BLaER1 treated with 17β-estradiol and CSF1 and Interleukin-3, amounts not matched to agents 10 nM and 100 nM (cell line): ENCODE measurements at regions not wholly inside any gene's neighbourhood (a gene's known extent, or its start where the extent isn't known, plus 50 kb on each side); places are given as distances from the start of the nearest gene placed in this dataset.
"Not testable (repeated sequence)": the region's sequence is repeated elsewhere in the genome, so short reads cannot be mapped to it uniquely, and the experiment has no call there.

Experiments
- H3K27ac ChIP-seq, 11 experiments: shearing (Covaris generic); formaldehyde crosslinking; 2 replicates each; pipeline ENCODE4 v1.8.1; 2022
- H3K27me3 ChIP-seq, 11 experiments: shearing (Covaris generic); formaldehyde crosslinking; 2 replicates each; pipeline ENCODE4 v1.8.1; 2022
- H3K36me3 ChIP-seq, 11 experiments: shearing (Covaris generic); formaldehyde crosslinking; 2 replicates each; pipeline ENCODE4 v1.8.1; 2022
- H3K4me1 ChIP-seq, 10 experiments: shearing (Covaris generic); formaldehyde crosslinking; 2 replicates each; pipeline ENCODE4 v1.8.1; 2022
- H3K4me2 ChIP-seq, 11 experiments: shearing (Covaris generic); formaldehyde crosslinking; 2 replicates each; pipeline ENCODE4 v1.8.1; 2022
- H3K4me3 ChIP-seq, 10 experiments: shearing (Covaris generic); formaldehyde crosslinking; 2 replicates each; pipeline ENCODE4 v1.8.1; 2022
- H3K9ac ChIP-seq, 11 experiments: shearing (Covaris generic); formaldehyde crosslinking; 2 replicates each; pipeline ENCODE4 v1.8.1; 2022
- H3K9me3 ChIP-seq, 11 experiments: shearing (Covaris generic); formaldehyde crosslinking; replicated peaks in 1 of 11; 2 replicates each; pipeline ENCODE4 v1.8.1; 2022
- H4K20me1 ChIP-seq, 11 experiments: shearing (Covaris generic); formaldehyde crosslinking; 2 replicates each; pipeline ENCODE4 v1.8.1; 2022
- Cebpa-rat ChIP-seq, 11 experiments: shearing (Covaris generic); IDR thresholded peaks; 2 replicates each; pipeline ENCODE4 v1.8.1; 2022

GRCh38 chr4:103289186-103289585 is 91.0 kb upstream of the CENPE start:
- H3K9ac ChIP-seq = no peak overlapping the region
- no peaks in the 10 kb centered on the region for H4K20me1 ChIP-seq
- no peak for TF ChIP-seq Cebpa-rat (IDR thresholded peaks at IDR 0.05)
- H3K27ac ChIP-seq = no peak overlapping the region
- no peaks in the 10 kb centered on the region for H3K36me3 ChIP-seq
- no peak overlapping the region for H3K4me3 ChIP-seq
- H3K9me3 ChIP-seq = peaks cover 0 to 9% (median 0%) of the 10 kb centered on the region in 11 experiments; a peak in 3 of 22 replicates
- H3K4me2 ChIP-seq = no peak overlapping the region
- H3K4me1 ChIP-seq = no peaks in the 10 kb centered on the region
- H3K27me3 ChIP-seq = no peaks in the 10 kb centered on the region

GRCh38 chr4:103272174-103272573 is 74.0 kb upstream of the CENPE start:
- H3K36me3 ChIP-seq = no peaks in the 10 kb centered on the region
- no peak overlapping the region for H3K9ac ChIP-seq
- H3K4me3 ChIP-seq = no peak overlapping the region
- peaks cover 0 to 10% (median 6%) of the 10 kb centered on the region in 11 experiments; a peak in 8 of 22 replicates for H3K9me3 ChIP-seq
- no peaks in the 10 kb centered on the region for H3K4me1 ChIP-seq
- TF ChIP-seq Cebpa-rat (IDR thresholded peaks at IDR 0.05) = no peak
- H4K20me1 ChIP-seq = no peaks in the 10 kb centered on the region
- H3K27me3 ChIP-seq = no peaks in the 10 kb centered on the region
- no peak overlapping the region for H3K4me2 ChIP-seq
- H3K27ac ChIP-seq = no peak overlapping the region

- Histone ChIP-seq H3K9ac (no peak overlapping the region), H3K36me3 (no peaks in the 10 kb centered on the region), H3K4me3 (no peak overlapping the region), H3K9me3 (peaks cover 0 to 10% (median 6%) of the 10 kb centered on the region in 11 experiments; a peak in 8 of 22 replicates), H4K20me1 (no peaks in the 10 kb centered on the region), H3K27me3 (no peaks in the 10 kb centered on the region), H3K4me2 (no peak overlapping the region), H3K27ac (no peak overlapping the region), H3K4me1 (no peaks in the 10 kb centered on the region)
- TF ChIP-seq Cebpa-rat (IDR thresholded peaks at IDR 0.05) = no peak
Observed at GRCh38 chr4:103268746-103269145, 70.6 kb upstream of the CENPE start.

DNA sequence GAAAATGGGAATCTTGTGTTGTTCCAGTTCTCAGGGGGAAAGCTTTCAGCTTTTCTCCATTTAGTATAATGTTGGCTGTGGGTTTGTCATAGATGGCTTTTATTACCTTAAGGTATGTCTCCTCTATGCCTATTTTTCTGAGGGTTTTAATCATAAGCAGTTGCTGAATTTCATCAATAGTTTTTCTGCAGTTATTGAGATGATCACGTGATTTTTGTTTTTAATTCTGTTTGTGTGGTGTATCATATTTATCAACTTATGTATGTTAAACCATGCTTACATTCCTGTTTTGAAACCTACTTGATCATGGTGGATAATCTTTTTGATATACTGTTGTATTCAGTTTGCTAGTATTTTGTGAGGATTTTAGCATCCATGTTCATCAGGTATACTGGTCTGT is 66.8 kb upstream of the CENPE start:
- H3K9me3 ChIP-seq = 0 out of 22 replicates have a peak, but pooled peaks cover 0 to 4% (median 0%) of the 10 kb centered on the region in 11 experiments
- H3K9ac ChIP-seq = no peak overlapping the region
- no peaks in the 10 kb centered on the region for H3K27me3 ChIP-seq
- no peak for TF ChIP-seq Cebpa-rat (IDR thresholded peaks at IDR 0.05)
- H3K36me3 ChIP-seq = no peaks in the 10 kb centered on the region
- H4K20me1 ChIP-seq = no peaks in the 10 kb centered on the region
- H3K4me1 ChIP-seq = no peaks in the 10 kb centered on the region
- no peak overlapping the region for H3K4me3 ChIP-seq
- H3K27ac ChIP-seq = no peak overlapping the region
- no peak overlapping the region for H3K4me2 ChIP-seq

DNA sequence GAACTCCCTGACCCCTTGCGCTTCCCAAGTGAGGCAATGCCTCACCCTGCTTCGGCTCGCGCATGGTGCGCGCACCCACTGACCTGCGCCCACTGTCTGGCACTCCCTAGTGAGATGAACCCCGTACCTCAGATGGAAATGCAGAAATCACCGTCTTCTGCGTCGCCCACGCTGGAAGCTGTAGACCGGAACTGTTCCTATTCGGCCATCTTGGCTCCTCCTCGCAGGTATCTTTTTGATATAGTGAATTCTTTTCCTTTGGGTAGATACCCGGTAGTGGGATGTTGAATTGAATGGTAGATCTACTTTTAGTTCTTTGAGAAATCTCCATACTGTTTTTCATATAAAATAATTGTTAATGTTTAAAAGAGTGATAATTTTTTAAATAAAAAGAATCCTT is 57.9 kb upstream of the CENPE start:
- not testable (repeated sequence) for H3K4me1 ChIP-seq, H3K27ac ChIP-seq, H4K20me1 ChIP-seq, H3K36me3 ChIP-seq, H3K9me3 ChIP-seq, H3K27me3 ChIP-seq, H3K4me2 ChIP-seq, H3K9ac ChIP-seq, H3K4me3 ChIP-seq
